H1 (cell line): ENCODE measurements at regions not wholly inside any gene's neighbourhood (a gene's known extent, or its start where the extent isn't known, plus 50 kb on each side); places are given as distances from the start of the nearest gene placed in this dataset.

Source experiments
- CTCF ChIA-PET: fragments of 300-600 bp; sonication (Branson Sonifier 250); formaldehyde crosslinking; loops from one replicate; lab custom pipeline; 2021; ENCODE audit not compliant: partially characterized antibody; lab: Charles Lee
- POLR2A ChIA-PET: fragments of 300-600 bp; sonication (Branson Sonifier 250); formaldehyde crosslinking; loops from one replicate; lab custom pipeline; 2021; ENCODE audit warnings: inconsistent platforms; ENCODE audit not compliant: partially characterized antibody; lab: Charles Lee
- DNase-seq, 2 experiments: peaks; one replicate each; pipeline versions ENCODE4 v3.0.0 to v3.0.0-alpha.2; 2010 to 2022; ENCODE audit warnings: low spot score in 2 of 2, low read depth in 1 of 2, mixed read lengths in 1 of 2
- FAIRE-seq: peaks from 2 replicates; lab custom pipeline; 2011; peaks lifted over from hg19 to GRCh38; lab: Jason Lieb, UNC
- H2AFZ ChIP-seq: 2 replicates; pipeline ENCODE4 v1.8.1; 2012; ENCODE audit warnings: low read length, inconsistent platforms
- H2AK5ac ChIP-seq: 2 replicates; pipeline ENCODE4 v1.6.1; 2013; ENCODE audit warnings: low read depth, low read length
- H2BK120ac ChIP-seq: replicated peaks from 2 replicates; pipeline ENCODE3; 2013; ENCODE audit warnings: low read depth, low read length, inconsistent platforms
- H2BK12ac ChIP-seq: 2 replicates; pipeline ENCODE4 v1.6.1; 2013; ENCODE audit warnings: low read depth, low read length
- H2BK15ac ChIP-seq: 2 replicates; pipeline ENCODE4 v1.6.1; 2013; ENCODE audit warnings: low read length
- H2BK20ac ChIP-seq: 2 replicates; pipeline ENCODE4 v1.6.1; 2013; ENCODE audit warnings: low read length
- H2BK5ac ChIP-seq: 2 replicates; pipeline ENCODE4 v1.6.1; 2013; ENCODE audit warnings: low read depth, low read length
- H3K14ac ChIP-seq: 2 replicates; pipeline ENCODE4 v1.6.1; 2013; ENCODE audit warnings: inconsistent platforms; ENCODE audit not compliant: insufficient read length
- H3K18ac ChIP-seq: 2 replicates; pipeline ENCODE4 v1.6.1; 2013; ENCODE audit warnings: low read length; ENCODE audit errors: extremely low read depth
- H3K23ac ChIP-seq: 2 replicates; pipeline ENCODE4 v1.6.1; 2013; ENCODE audit warnings: inconsistent platforms; ENCODE audit not compliant: insufficient read length
- H3K23me2 ChIP-seq: 2 replicates; pipeline ENCODE4 v1.6.1; 2013; ENCODE audit warnings: low read depth, low read length
- H3K27ac ChIP-seq: 2 replicates; pipeline ENCODE4 v1.6.1; 2011; ENCODE audit warnings: low read depth, low read length, inconsistent platforms
- H3K27me3 ChIP-seq, 4 experiments: replicated peaks in 1 of 4; 1 replicate in 1 of 4; 2 replicates in 3 of 4; pipeline versions ENCODE4 v1.6.1 to v1.8.1; 2011 to 2013; ENCODE audit warnings: low read length in 3 of 4, mild to moderate bottlenecking in 3 of 4, inconsistent platforms in 2 of 4, mixed read lengths in 2 of 4, moderate library complexity in 1 of 4; ENCODE audit not compliant: control insufficient read depth in 3 of 4, insufficient read depth in 3 of 4; ENCODE audit errors: extremely low read depth in 1 of 4
- H3K36me3 ChIP-seq, 4 experiments: 2 replicates each; pipeline versions ENCODE4 v1.6.1 to v1.8.1; 2011 to 2013; ENCODE audit warnings: mild to moderate bottlenecking in 4 of 4, low read length in 3 of 4, moderate library complexity in 2 of 4, control low read depth in 1 of 4, inconsistent platforms in 1 of 4; ENCODE audit not compliant: insufficient read depth in 4 of 4, control insufficient read depth in 2 of 4
- H3K4ac ChIP-seq: replicated peaks from 2 replicates; pipeline ENCODE3; 2013; ENCODE audit warnings: low read length, low read depth, mixed read lengths, inconsistent platforms; ENCODE audit not compliant: insufficient read length
- H3K4me1 ChIP-seq, 4 experiments: replicated peaks in 1 of 4; 1 replicate in 1 of 4; 2 replicates in 3 of 4; pipeline versions ENCODE4 v1.6.1 to v1.8.1; 2011 to 2013; ENCODE audit warnings: low read length in 3 of 4, inconsistent platforms in 2 of 4, mixed read lengths in 1 of 4; ENCODE audit not compliant: insufficient read depth in 4 of 4, control insufficient read depth in 3 of 4
- H3K4me2 ChIP-seq, 2 experiments: 2 replicates each; pipeline versions ENCODE4 v1.6.1 to v1.8.1; 2011 to 2013; ENCODE audit warnings: low read depth in 2 of 2, low read length in 2 of 2, control low read depth in 1 of 2, inconsistent platforms in 1 of 2, mild to moderate bottlenecking in 1 of 2; ENCODE audit not compliant: insufficient read depth in 1 of 2
- H3K4me3 ChIP-seq, 4 experiments: fragments of 200-600, 300-600 bp in 1 of 4; sonication (generic), shearing (Covaris generic), sonication (Bioruptor Twin) in 1 of 4; 2 replicates each; pipeline versions ENCODE4 v1.5.1 to v1.8.1; 2011 to 2016; ENCODE audit warnings: low read length in 4 of 4, low read depth in 3 of 4, control low read depth in 2 of 4, inconsistent platforms in 2 of 4, mild to moderate bottlenecking in 2 of 4, mixed read lengths in 1 of 4, moderate library complexity in 1 of 4; ENCODE audit not compliant: insufficient read depth in 2 of 4; ENCODE audit errors: extremely low read depth in 1 of 4
- H3K56ac ChIP-seq: replicated peaks from 2 replicates; pipeline ENCODE3; 2013; ENCODE audit warnings: low read depth, mild to moderate bottlenecking, mixed read lengths, low read length, inconsistent platforms; ENCODE audit not compliant: insufficient read length
- H3K79me1 ChIP-seq: 2 replicates; pipeline ENCODE4 v1.6.1; 2013; ENCODE audit warnings: low read depth, low read length, control low read depth
- H3K79me2 ChIP-seq, 2 experiments: 2 replicates each; pipeline versions ENCODE4 v1.6.1 to v1.8.1; 2012 to 2013; ENCODE audit warnings: low read length in 2 of 2, mild to moderate bottlenecking in 2 of 2, inconsistent platforms in 1 of 2; ENCODE audit not compliant: insufficient read depth in 2 of 2, control insufficient read depth in 1 of 2
- H3K9ac ChIP-seq, 4 experiments: replicated peaks in 1 of 4; 1 replicate in 1 of 4; 2 replicates in 3 of 4; pipeline versions ENCODE4 v1.6.1 to v1.8.1; 2011 to 2013; ENCODE audit warnings: low read depth in 3 of 4, low read length in 3 of 4, control low read depth in 2 of 4, mild to moderate bottlenecking in 2 of 4, moderate library complexity in 2 of 4, inconsistent platforms in 1 of 4; ENCODE audit errors: extremely low read depth in 1 of 4
- H3K9me3 ChIP-seq, 2 experiments: 2 replicates each; pipeline versions ENCODE4 v1.6.1 to v1.8.1; 2012 to 2013; ENCODE audit warnings: mild to moderate bottlenecking in 2 of 2, moderate library complexity in 2 of 2, control low read depth in 1 of 2, inconsistent platforms in 1 of 2, low read depth in 1 of 2, low read length in 1 of 2, mixed read lengths in 1 of 2; ENCODE audit not compliant: insufficient read depth in 2 of 2
- H4K20me1 ChIP-seq, 2 experiments: replicated peaks in 1 of 2; 2 replicates each; pipeline versions ENCODE3 to v1.8.1; 2011 to 2013; ENCODE audit warnings: inconsistent platforms in 2 of 2, low read length in 2 of 2, mild to moderate bottlenecking in 1 of 2; ENCODE audit not compliant: insufficient read depth in 2 of 2, control insufficient read depth in 1 of 2
- H4K5ac ChIP-seq: 2 replicates; pipeline ENCODE4 v1.6.1; 2013; ENCODE audit warnings: low read length, low read depth, mixed read lengths, inconsistent platforms; ENCODE audit not compliant: insufficient read length
- H4K8ac ChIP-seq: 2 replicates; pipeline ENCODE4 v1.8.0; 2013; ENCODE audit warnings: mild to moderate bottlenecking, moderate library complexity, low read length, inconsistent platforms; ENCODE audit not compliant: insufficient read depth; ENCODE audit errors: extremely low read depth
- H4K91ac ChIP-seq: replicated peaks from 2 replicates; pipeline ENCODE3; 2013; ENCODE audit warnings: low read length, mixed read lengths, inconsistent platforms; ENCODE audit not compliant: insufficient read length
- CHD1 ChIP-seq: IDR thresholded peaks from 2 replicates; pipeline ENCODE4 v1.6.1; 2012; ENCODE audit warnings: low read depth, low read length, improper control_type of control experiment
- CTBP2 ChIP-seq: IDR thresholded peaks from 2 replicates; pipeline ENCODE4 v1.7.0; 2011; ENCODE audit warnings: borderline replicate concordance, mild to moderate bottlenecking, moderate library complexity, mixed read lengths, low read length; ENCODE audit not compliant: insufficient read depth, insufficient read length
- KDM5A ChIP-seq: fragments of 200-600 bp; IDR thresholded peaks from 2 replicates; pipeline ENCODE4 v1.7.1; 2012; ENCODE audit warnings: mild to moderate bottlenecking, low read length, inconsistent platforms, mixed read lengths
- RXRA ChIP-seq: IDR thresholded peaks from 2 replicates; pipeline ENCODE4 v1.6.1; 2011; ENCODE audit warnings: low read depth, mild to moderate bottlenecking, low read length, moderate library complexity; ENCODE audit not compliant: insufficient read depth
- SRF ChIP-seq: IDR thresholded peaks from 2 replicates; pipeline ENCODE4 v1.6.1; 2011; ENCODE audit warnings: mild to moderate bottlenecking, low read depth, low read length, moderate library complexity
- TAF1 ChIP-seq: IDR thresholded peaks from 2 replicates; pipeline ENCODE4 v1.6.1; 2011; ENCODE audit warnings: mild to moderate bottlenecking, low read depth, low read length
- TCF12 ChIP-seq: IDR thresholded peaks from 2 replicates; pipeline ENCODE4 v1.6.1; 2011; ENCODE audit warnings: low read depth, mild to moderate bottlenecking, low read length
- WGBS, 2 experiments: shearing (Covaris generic) in 1 of 2; methylation state at CpG; one replicate each; pipeline versions ENCODE4 v1.1.6 to v1.1.7; 2013 to 2015; ENCODE audit warnings: low lambda C conversion rate in 2 of 2, mixed read lengths in 2 of 2, inconsistent platforms in 1 of 2, low coverage in 1 of 2, missing lambda C conversion rate in 1 of 2; ENCODE audit not compliant: insufficient replicate concordance in 2 of 2, insufficient coverage in 1 of 2, insufficient read length in 1 of 2; ENCODE audit errors: extremely low coverage in 1 of 2, missing lambda C conversion rate in 1 of 2; 5-methylcytosine and 5-hydroxymethylcytosine counted together

DNA sequence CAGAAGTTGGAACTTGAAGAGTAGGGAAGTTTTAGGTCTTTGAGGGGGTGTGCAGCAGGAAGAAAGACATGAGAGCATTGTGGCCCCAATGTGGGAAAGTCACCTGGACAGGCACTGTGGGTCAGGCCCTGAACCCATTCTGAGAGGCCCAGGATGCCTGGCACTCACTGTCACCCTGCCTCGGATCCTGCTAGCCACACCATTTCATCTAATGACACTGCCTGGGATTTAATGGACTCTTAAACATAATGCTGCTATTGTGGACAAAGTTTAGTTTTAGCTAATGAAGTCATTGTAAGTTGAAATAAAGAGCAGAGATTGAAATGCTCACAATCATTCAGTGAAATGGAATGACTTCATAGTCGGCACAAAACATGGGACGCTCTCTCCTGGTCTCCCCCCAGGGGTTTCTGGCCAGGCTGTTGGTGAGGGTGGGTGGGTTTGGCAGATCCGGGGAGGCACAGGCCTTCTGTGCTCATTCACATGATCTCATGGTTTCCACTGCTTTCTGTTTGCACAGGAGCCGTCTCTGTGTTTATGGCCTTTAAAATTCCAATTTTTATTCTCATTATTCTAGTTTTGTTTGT is 141.8 kb upstream of the KLHL29 start:
- no peak overlapping the region for H3K14ac ChIP-seq
- H3K23ac ChIP-seq, result no peak overlapping the region
- no peak overlapping the region for H3K4me2 ChIP-seq
- no peaks in the 10 kb centered on the region for H3K36me3 ChIP-seq
- H2BK20ac ChIP-seq, result no peak overlapping the region
- no peak overlapping the region for H3K27ac ChIP-seq
- no peak overlapping the region for H3K56ac ChIP-seq
- no peaks in the 10 kb centered on the region for H3K9me3 ChIP-seq
- no peaks in the 10 kb centered on the region for H3K79me2 ChIP-seq
- no peak overlapping the region for H3K18ac ChIP-seq
- no peaks in the 10 kb centered on the region for H3K79me1 ChIP-seq
- no peak overlapping the region for H2BK15ac ChIP-seq
- no peak overlapping the region for H2BK120ac ChIP-seq
- H3K23me2 ChIP-seq, result no peaks in the 10 kb centered on the region
- H2BK12ac ChIP-seq, result no peak overlapping the region
- no peak overlapping the region for H2AFZ ChIP-seq
- no peak overlapping the region for H4K5ac ChIP-seq
- no peak for FAIRE-seq
- ChIA-PET CTCF (interaction anchor here (1.2 kb wide), 1 partner anchor 10 kb away, joined by 3 read pairs; no protein-coding TSS in a partner anchor), POLR2A (no interaction called here)
- H3K4ac ChIP-seq, result no peak overlapping the region
- WGBS, 2 experiments, result 90% methylated on average over 5 of the region's 5 CpGs; no CpG with 5 or more reads in 1 of the 2 experiments
- TF ChIP-seq SRF (no peak), CHD1 (no peak), RXRA (no peak), KDM5A (no peak), CTBP2 (no peak), TAF1 (no peak), TCF12 (no peak)
- no peaks in the 10 kb centered on the region for H3K27me3 ChIP-seq
- DNase-seq, result no peak
- H3K4me3 ChIP-seq, result no peak overlapping the region
- no peaks in the 10 kb centered on the region for H4K20me1 ChIP-seq
- no peak overlapping the region for H4K8ac ChIP-seq
- no peak overlapping the region for H2AK5ac ChIP-seq
- H4K91ac ChIP-seq, result no peak overlapping the region
- H3K9ac ChIP-seq, result no peak overlapping the region
- 0 out of 7 replicates have a peak, but pooled peaks cover 0 to 3% (median 0%) of the 10 kb centered on the region in 4 experiments for H3K4me1 ChIP-seq
- H2BK5ac ChIP-seq, result no peak overlapping the region
